NCI-H1048 (cell line): ENCODE measurements at regions not wholly inside any gene's neighbourhood (a gene's known extent, or its start where the extent isn't known, plus 50 kb on each side); places are given as distances from the start of the nearest gene placed in this dataset.
"Not testable (repeated sequence)": the region's sequence is repeated elsewhere in the genome, so short reads cannot be mapped to it uniquely, and the experiment has no call there.

Source experiments
- DNase-seq: peaks from one replicate; lab custom pipeline; 2025; lab: John Stamatoyannopoulos, UW

- no peak for DNase-seq
These were observed 52.6 kb upstream of the AGA start for GRCh38 chr4:177494791-177495190.

GRCh38 chr4:177495626-177496025 lies 53.4 kb upstream of the AGA start:
- DNase-seq: not testable (repeated sequence)

GRCh38 chr4:177499537-177499936 lies 57.3 kb upstream of the AGA start:
- DNase-seq: no peak

GRCh38 chr4:177505171-177505615 lies 63.0 kb upstream of the AGA start:
- no peak for DNase-seq

- no peak for DNase-seq
These were observed 66.4 kb upstream of the AGA start for GRCh38 chr4:177508662-177509061.

- no peak for DNase-seq
These were observed 67.0 kb upstream of the AGA start for GRCh38 chr4:177509226-177509745.

- DNase-seq: peak; percentile 65
These were observed 69.4 kb upstream of the AGA start for GRCh38 chr4:177511611-177512010.

GRCh38 chr4:177512646-177513045 lies 70.4 kb upstream of the AGA start:
- DNase-seq: no peak

GRCh38 chr4:177517862-177518261 lies 75.6 kb upstream of the AGA start:
- no peak for DNase-seq

GRCh38 chr4:177519481-177520260 lies 77.4 kb upstream of the AGA start:
- DNase-seq: no peak

- DNase-seq: no peak
These were observed 86.4 kb upstream of the AGA start for GRCh38 chr4:177528620-177529019.

- DNase-seq: no peak
These were observed 88.3 kb upstream of the AGA start for GRCh38 chr4:177530561-177530960.

- DNase-seq: no peak
These were observed 90.1 kb upstream of the AGA start for GRCh38 chr4:177532358-177532757.

- not testable (repeated sequence) for DNase-seq
These were observed 92.6 kb upstream of the AGA start for GRCh38 chr4:177534841-177535240.

- DNase-seq: no peak
These were observed 104.5 kb upstream of the AGA start for GRCh38 chr4:177546745-177547144.

- DNase-seq: no peak
These were observed 105.7 kb upstream of the AGA start for GRCh38 chr4:177547985-177548384.

GRCh38 chr4:177555007-177555574 lies 112.9 kb upstream of the AGA start:
- no peak for DNase-seq

- no peak for DNase-seq
These were observed 115.2 kb upstream of the AGA start for GRCh38 chr4:177557416-177557815.

GRCh38 chr4:177558995-177559394 lies 116.8 kb upstream of the AGA start:
- no peak for DNase-seq

- no peak for DNase-seq
These were observed 119.9 kb upstream of the AGA start for GRCh38 chr4:177562163-177562562.

- no peak for DNase-seq
These were observed 120.6 kb upstream of the AGA start for GRCh38 chr4:177562859-177563258.

GRCh38 chr4:177566691-177567090 lies 124.5 kb upstream of the AGA start:
- no peak for DNase-seq

- DNase-seq: no peak
These were observed 126.7 kb upstream of the AGA start for GRCh38 chr4:177568931-177569330.

GRCh38 chr4:177569434-177569833 lies 127.2 kb upstream of the AGA start:
- DNase-seq: no peak
